Muscle of leg (tissue), 3 donors: ENCODE measurements at regions not wholly inside any gene's neighbourhood (a gene's known extent, or its start where the extent isn't known, plus 50 kb on each side); places are given as distances from the start of the nearest gene placed in this dataset.
"Not testable (repeated sequence)": the region's sequence is repeated elsewhere in the genome, so short reads cannot be mapped to it uniquely, and the experiment has no call there.

Source experiments
- DNase-seq: peaks from one replicate; pipeline ENCODE4 v3.0.0; 2013
- H3K27ac ChIP-seq: one replicate; pipeline ENCODE4 v1.5.1; 2013; ENCODE audit warnings: mild to moderate bottlenecking, low read length, control low read depth
- H3K27me3 ChIP-seq: one replicate; pipeline ENCODE4 v1.6.1; 2013; ENCODE audit warnings: low read length; ENCODE audit not compliant: control insufficient read depth, insufficient read depth
- H3K36me3 ChIP-seq: one replicate; pipeline ENCODE4 v1.6.1; 2013; ENCODE audit warnings: low read length; ENCODE audit not compliant: control insufficient read depth, insufficient read depth
- H3K4me1 ChIP-seq: one replicate; pipeline ENCODE4 v1.6.1; 2013; ENCODE audit warnings: low read length; ENCODE audit not compliant: control insufficient read depth, insufficient read depth
- H3K4me3 ChIP-seq: one replicate; pipeline ENCODE4 v1.5.1; 2013; ENCODE audit warnings: low read length, control low read depth
- H3K9me3 ChIP-seq: replicated peaks from 2 replicates; pipeline ENCODE4 v1.6.1; 2013; ENCODE audit warnings: low read depth, low read length; ENCODE audit not compliant: control insufficient read depth
- WGBS: methylation state at CpG from one replicate; pipeline ENCODE4 v1.1.5; 2013; ENCODE audit warnings: missing lambda C conversion rate; ENCODE audit not compliant: insufficient coverage; 5-methylcytosine and 5-hydroxymethylcytosine counted together

DNA sequence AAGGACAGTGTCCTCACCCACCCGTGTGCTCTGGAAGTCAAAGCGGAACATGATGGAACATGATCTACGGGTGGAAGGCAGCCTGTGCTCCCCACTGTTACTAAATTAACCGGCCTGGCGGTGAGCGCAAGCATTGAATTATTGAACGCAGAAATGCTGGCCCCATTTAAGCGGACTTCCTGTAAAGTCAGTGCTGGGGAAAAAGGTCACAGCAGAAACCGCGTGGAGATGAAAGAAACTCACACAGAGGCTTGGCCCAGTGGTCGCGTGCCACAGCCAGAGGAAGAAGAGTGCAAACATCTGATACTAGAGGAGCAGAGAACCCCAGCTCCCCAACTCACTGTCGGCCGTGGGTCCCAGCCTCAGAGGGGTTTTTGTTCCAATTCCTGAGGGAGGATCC is 321.2 kb downstream of the ADGRD1 start:
- 39% methylated on average over 11 of the region's 14 CpGs for WGBS
- no peaks in the 10 kb centered on the region for H3K4me1 ChIP-seq
- no peaks in the 10 kb centered on the region for H3K27me3 ChIP-seq
- H3K27ac ChIP-seq: no peak overlapping the region
- no peak overlapping the region for H3K4me3 ChIP-seq
- no peak for DNase-seq
- no peaks in the 10 kb centered on the region for H3K36me3 ChIP-seq
- no peaks in the 10 kb centered on the region for H3K9me3 ChIP-seq

DNA sequence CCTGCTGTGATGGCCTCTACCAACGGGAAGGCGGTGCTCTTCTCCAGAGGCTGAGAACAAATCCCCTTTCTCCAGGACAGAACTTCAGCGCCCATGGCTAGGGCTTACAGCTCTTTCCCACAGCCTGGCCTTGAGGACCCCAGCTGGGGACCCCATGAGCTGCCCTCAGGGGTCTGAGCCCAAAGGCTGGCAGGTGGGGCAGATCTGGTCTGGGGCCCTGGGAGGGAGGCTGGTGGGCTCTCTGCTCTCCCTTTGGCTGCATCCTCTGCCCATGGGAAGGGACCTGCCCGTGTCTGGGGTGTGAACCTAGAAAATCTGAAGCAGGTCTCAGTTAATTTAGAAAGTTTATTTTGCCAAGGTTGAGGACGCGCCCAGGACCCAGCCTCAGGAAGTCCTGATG is 322.1 kb downstream of the ADGRD1 start:
- WGBS: 75% methylated on average over 5 of the region's 6 CpGs
- H3K27me3 ChIP-seq: peaks cover 4% of the 10 kb centered on the region
- H3K9me3 ChIP-seq: no peaks in the 10 kb centered on the region
- no peak for DNase-seq
- H3K36me3 ChIP-seq: no peaks in the 10 kb centered on the region
- no peak overlapping the region for H3K27ac ChIP-seq
- no peak overlapping the region for H3K4me3 ChIP-seq
- H3K4me1 ChIP-seq: no peaks in the 10 kb centered on the region

GRCh38 chr12:131276501-131277185 is 322.9 kb downstream of the ADGRD1 start:
- 83% methylated on average over 10 of the region's 14 CpGs for WGBS

GRCh38 chr12:131277186-131278091 is 323.7 kb downstream of the ADGRD1 start:
- not testable (repeated sequence) for H3K4me3 ChIP-seq, H3K4me1 ChIP-seq, H3K9me3 ChIP-seq, DNase-seq, H3K27ac ChIP-seq, H3K27me3 ChIP-seq, H3K36me3 ChIP-seq
- 67% methylated on average over 9 of the region's 18 CpGs for WGBS

More at GRCh38 chr12:131276501-131277185, 322.9 kb downstream of the ADGRD1 start:
- no peak for DNase-seq
- H3K27me3 ChIP-seq: peaks cover 4% of the 10 kb centered on the region
- H3K4me1 ChIP-seq: no peaks in the 10 kb centered on the region
- H3K9me3 ChIP-seq: no peaks in the 10 kb centered on the region
- H3K4me3 ChIP-seq: no peak overlapping the region
- no peak overlapping the region for H3K27ac ChIP-seq
- H3K36me3 ChIP-seq: no peaks in the 10 kb centered on the region

- DNase-seq, H3K27ac ChIP-seq, H3K4me1 ChIP-seq, H3K4me3 ChIP-seq, H3K9me3 ChIP-seq, H3K27me3 ChIP-seq, H3K36me3 ChIP-seq: not testable (repeated sequence)
- WGBS: 88% methylated on average over 16 of the region's 22 CpGs
Observed at GRCh38 chr12:131278451-131279115, 324.9 kb downstream of the ADGRD1 start.

DNA sequence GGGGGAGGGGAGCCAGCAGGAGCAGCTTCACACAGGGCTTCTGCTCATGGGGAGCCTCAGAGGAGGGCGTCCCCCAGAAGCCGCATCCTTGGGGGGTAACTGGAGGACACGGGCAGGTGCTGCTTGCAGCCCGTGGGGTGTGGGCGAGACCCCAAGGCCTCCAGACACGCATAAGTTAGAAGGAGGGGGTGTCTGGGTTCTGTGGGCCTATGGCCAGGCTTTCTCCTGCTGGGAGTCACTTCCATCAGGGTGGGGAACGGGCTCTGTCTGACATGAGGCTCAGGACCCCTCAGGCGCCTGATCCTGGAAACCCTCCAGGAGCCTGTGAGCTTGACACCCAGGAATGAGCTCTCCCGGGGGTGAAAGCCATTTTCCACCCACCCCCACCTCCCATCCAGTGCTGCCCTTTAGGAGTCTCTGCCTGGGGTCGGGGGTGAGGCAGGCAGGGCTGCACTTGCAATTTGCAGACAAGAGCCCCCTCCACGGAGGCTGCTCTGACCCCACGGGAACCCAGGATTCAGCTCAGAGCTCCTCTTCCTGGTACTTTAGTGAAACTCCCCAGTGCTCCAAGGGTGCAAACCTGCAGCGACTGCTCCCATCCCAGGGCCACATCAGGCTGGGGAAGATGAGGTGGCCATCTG is 325.7 kb downstream of the ADGRD1 start:
- H3K9me3 ChIP-seq: no peaks in the 10 kb centered on the region
- DNase-seq: no peak
- 63% methylated on average over 9 of the region's 13 CpGs for WGBS
- no peaks in the 10 kb centered on the region for H3K36me3 ChIP-seq
- H3K27me3 ChIP-seq: peaks cover 4% of the 10 kb centered on the region
- no peaks in the 10 kb centered on the region for H3K4me1 ChIP-seq
- no peak overlapping the region for H3K4me3 ChIP-seq
- H3K27ac ChIP-seq: no peak overlapping the region

DNA sequence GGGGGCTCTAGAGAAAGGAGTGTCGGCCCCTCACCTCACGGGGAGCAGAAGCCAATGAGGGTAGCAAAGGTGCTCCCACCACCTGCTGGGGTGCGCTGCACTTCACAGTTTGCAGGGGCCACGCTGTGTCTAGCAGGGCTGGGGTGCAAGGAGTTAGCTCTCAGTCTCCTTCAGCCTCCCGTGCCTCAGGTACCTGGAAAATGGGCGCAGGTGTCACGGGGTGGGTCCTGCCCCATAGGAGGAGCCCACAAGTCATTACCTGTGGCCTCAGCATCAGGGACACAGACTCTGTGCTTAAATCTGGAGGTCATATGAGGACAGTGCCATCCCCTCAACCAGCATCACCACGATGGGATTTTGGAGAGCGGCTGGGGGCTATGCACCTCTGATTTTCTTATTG is 326.7 kb downstream of the ADGRD1 start:
- no peaks in the 10 kb centered on the region for H3K9me3 ChIP-seq
- H3K36me3 ChIP-seq: no peaks in the 10 kb centered on the region
- no peak overlapping the region for H3K27ac ChIP-seq
- H3K4me3 ChIP-seq: no peak overlapping the region
- no peak for DNase-seq
- peaks cover 4% of the 10 kb centered on the region for H3K27me3 ChIP-seq
- H3K4me1 ChIP-seq: no peaks in the 10 kb centered on the region
- WGBS: 79% methylated on average over 9 of the region's 9 CpGs

GRCh38 chr12:131281016-131281415 is 327.3 kb downstream of the ADGRD1 start:
- Histone ChIP-seq H3K4me1 (no peaks in the 10 kb centered on the region), H3K27me3 (peaks cover 4% of the 10 kb centered on the region), H3K36me3 (no peaks in the 10 kb centered on the region), H3K9me3 (no peaks in the 10 kb centered on the region), H3K27ac (no peak overlapping the region), H3K4me3 (no peak overlapping the region)
- no peak for DNase-seq
- WGBS: 89% methylated on average over 11 of the region's 11 CpGs

- no peaks in the 10 kb centered on the region for H3K36me3 ChIP-seq
- H3K27me3 ChIP-seq: peaks cover 4% of the 10 kb centered on the region
- no peaks in the 10 kb centered on the region for H3K9me3 ChIP-seq
- WGBS: 82% methylated on average over 30 of the region's 33 CpGs
- DNase-seq: no peak
- no peak overlapping the region for H3K4me3 ChIP-seq
- no peaks in the 10 kb centered on the region for H3K4me1 ChIP-seq
- no peak overlapping the region for H3K27ac ChIP-seq
Observed at GRCh38 chr12:131282292-131283080, 328.8 kb downstream of the ADGRD1 start.
